Activated T-helper 9 cell treated with anti-CD3 and anti-CD28 coated beads, Interleukin-2, amount 50 U/mL, for 16 hours (primary cell): ENCODE measurements at regions not wholly inside any gene's neighbourhood (a gene's known extent, or its start where the extent isn't known, plus 50 kb on each side); places are given as distances from the start of the nearest gene placed in this dataset.

Source experiments
- DNase-seq: peaks from one replicate; pipeline ENCODE4 v3.0.0-alpha.2; 2020; ENCODE audit warnings: low read depth

DNA sequence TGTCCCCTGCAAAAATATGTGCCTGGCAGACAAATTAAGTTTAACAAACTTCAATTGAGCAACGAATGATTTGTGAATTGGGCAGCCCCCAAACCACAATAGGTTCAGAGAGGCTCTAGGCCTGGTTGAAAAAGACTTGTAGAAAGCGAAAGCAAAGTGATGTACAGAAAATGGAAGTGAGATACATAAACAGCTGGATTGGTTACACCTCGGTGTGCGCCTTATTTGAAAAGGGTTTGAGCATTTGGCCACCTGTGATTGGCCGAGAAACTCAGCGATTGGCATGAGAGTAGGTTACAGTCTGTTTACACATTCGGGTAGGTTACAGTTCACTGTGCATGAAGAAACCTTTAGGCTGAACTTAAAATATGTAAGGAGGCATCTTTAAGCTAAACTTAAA is 136.9 kb downstream of the CD83 start:
- no peak for DNase-seq

DNA sequence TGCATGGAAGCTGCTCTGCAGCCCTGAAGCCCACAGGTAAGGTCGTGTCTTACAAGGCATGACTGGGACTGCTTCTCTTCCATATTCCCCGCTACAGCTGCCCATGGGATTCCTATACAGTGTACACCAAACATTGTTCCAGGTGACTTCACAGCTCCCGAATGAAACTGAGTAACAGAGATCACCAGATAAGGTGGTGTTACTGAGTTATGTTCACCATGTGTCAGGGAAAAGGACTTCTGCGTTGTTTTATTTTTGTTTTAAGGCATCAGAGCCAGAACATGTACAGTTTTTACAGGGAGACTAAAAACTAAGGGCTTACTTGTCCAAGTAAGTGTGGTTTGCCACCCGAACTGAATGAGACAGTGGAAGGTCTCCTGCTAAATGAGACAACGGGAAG is 138.3 kb downstream of the CD83 start:
- DNase-seq, result no peak

DNA sequence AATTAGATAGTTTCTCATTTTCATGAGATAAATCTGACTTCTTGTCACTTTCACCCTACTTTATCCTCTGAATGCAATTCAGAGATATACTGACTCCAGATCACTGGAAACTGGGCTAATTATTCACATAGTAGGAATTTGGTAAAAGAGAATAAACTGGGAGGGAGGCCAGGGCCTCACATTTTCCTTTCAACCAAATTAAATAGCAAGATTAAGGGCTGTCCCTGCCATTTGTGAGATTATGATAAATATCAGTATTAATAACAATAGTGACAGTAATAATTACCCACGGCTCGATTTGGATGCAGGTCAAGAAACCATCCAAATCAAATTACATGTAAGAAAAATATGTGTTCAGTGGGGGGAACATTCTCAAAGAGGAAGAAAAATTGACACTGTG is 140.5 kb downstream of the CD83 start:
- no peak for DNase-seq

DNA sequence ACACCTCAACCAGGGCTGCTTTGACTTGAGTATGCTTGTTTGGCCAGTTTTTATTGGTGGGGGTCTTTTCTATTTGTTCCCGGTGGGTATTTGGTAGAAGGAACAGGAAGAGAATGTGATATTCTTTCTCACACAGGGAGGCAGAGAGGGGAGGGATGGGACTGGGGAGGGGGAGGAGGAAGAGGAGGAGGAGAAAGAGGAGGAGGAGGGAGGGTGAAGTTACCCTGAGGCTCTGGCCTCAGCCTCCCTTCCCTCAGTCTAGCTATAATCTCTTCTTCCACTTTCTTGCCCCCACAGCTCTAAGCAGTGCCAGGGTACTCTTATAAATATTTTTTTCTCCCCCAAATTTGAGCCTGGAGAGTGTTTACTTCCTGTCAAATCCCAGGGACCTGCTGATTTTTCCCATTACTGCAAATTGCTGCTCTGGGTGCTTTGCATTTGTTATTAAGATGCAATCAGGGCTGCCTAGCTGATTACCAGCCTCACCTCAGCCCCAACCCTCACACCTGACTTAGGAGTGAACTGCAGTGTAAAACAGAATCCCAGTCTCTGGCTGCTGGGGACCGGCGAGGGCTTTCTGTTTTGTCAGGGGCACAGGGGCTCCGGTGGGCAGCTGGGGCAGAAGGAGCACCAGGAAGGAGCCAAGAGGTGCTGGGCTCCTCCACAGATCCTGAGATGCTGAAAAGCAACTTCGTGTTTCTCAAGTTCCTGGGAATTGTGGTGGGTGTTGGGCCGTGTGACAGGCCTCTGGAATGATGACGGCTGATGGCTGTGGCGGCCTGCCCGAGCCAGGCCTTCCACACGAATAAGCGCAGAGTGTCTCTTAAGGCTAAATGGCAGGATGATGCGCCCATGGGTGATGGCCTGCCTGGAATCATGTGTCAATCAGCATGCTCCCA is 141.4 kb downstream of the CD83 start:
- no peak for DNase-seq

DNA sequence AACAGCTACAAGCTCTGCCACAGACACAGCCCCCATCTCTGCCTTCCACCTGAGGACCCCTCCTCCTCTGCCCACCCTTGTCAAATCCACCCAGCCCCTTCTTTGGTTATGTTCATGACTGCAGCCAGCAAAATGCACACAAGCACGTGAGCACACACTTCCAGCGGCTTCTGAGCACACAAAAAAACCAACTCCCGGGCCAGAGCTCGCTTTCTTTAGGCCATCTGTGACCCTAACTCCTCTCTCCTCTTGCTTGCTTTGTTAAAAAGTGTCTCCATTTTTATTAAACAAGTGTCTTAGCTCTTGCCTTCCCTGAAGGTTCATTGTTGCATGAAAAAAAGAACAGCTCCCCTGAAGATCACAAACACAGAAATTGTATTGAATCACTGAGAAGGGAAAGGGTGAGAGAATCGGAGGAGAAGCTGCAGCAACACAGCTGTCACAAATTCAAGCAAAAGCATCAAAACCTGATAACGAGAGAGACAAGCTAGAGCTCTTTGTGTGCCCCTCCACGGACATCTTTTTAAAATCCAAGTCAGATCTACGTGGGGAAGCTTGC is 142.1 kb downstream of the CD83 start:
- no peak for DNase-seq

DNA sequence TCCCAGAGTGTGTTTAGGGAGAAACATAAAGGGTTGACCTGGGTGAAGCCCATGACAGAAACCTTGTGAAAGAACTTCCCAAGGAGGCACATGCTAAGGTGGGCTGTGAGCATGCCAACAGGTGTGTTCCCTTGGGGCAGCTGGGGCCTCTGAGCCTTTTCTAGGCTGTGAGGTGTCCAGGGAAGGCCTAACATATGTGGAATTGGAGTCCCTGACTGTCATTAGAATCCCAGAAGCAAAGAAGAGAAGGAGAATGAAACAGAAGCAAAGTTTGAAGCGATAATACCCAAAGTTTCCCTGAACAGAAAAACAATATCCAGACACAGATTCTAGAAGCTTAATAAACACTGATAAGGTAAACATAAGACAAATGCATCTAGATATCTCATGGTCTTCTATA is 143.3 kb downstream of the CD83 start:
- DNase-seq, result no peak

DNA sequence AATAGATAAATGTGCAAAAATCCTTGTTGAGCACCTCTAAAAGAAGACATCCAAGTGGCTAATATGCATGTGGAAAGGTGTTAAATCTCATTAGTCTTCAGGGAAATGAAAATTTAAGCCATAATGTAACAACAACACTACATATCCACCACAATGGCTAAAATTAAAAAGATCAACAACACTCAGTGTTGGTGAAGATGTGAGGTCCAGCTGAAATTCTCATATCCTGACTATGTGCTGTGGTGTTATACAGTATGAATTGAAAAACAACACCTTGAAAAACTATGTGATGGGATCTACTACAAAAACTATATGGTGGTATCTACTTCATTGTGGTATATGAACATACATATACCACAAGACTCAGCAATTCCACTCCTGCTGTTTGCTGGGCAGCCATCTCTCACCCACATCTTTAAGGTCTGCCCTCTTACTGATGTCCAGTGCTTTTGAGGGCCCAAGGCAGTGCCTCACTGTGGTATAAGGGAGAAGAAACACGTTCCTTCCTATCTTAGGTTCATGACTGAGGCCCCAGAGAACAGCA is 146.4 kb downstream of the CD83 start:
- no peak for DNase-seq

DNA sequence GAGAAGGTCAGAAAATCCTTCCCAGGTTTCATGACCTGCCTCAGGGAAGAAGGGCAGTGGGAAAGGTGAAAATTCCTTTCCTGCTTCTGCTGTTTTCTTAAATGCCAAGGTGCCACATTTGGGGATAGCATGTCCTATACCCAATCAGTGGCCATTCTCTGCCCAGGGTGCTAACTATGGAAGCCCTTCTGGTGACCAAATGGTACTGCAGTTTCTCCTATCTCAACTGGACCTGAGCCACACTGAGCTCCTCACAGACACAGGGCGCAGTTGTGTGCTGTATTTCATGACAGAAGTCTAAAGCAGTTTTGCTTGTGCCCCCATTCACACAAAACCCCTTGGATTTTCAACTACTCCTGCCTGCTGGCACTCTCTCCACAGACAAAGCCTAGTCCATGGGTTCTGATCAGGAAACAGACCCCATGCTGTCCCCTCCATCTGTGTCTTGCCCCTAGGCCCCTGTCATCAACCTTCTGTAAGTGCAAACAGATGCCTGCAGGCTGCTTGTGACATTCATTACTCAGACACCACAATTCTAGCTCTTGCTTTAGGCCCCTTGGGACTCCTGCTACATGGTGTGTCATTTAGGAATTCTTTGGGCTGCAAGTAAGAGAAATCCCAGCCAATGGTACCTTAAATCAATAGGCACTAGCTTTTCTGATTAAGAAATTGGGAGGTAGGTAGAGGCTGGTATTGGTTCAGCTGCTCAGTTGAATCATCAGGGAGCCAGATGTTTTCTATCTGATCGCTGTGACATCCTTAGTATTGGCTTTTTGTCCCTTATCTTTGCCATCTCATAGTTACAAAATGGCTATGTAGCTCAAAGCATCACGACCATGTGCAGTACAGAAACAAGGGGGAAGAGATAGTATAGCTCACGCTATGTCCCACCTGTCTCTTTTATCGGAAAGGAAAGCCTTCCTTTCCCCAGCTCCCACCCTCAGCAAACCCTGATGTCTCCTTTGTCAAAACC is 147.8 kb downstream of the CD83 start:
- DNase-seq, result no peak

DNA sequence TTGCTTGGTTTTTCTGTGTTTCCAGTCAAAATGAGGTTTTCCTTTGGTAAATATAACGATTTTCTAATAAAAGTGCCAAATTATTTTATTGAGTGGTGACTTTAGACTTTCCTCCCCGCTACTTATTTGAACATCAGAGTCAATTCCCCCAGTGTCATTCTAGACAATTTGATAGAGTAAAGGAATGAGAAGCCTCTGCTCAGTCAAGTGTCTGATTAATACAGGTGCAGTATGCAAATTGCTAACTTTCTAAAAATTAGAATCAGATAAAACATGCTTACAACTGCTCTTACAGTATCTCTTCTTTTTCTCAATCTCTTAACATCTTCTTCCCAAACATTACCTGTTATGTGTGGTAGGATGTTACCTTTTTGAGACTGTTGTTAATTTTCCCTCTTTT is 148.7 kb downstream of the CD83 start:
- DNase-seq, result no peak

DNA sequence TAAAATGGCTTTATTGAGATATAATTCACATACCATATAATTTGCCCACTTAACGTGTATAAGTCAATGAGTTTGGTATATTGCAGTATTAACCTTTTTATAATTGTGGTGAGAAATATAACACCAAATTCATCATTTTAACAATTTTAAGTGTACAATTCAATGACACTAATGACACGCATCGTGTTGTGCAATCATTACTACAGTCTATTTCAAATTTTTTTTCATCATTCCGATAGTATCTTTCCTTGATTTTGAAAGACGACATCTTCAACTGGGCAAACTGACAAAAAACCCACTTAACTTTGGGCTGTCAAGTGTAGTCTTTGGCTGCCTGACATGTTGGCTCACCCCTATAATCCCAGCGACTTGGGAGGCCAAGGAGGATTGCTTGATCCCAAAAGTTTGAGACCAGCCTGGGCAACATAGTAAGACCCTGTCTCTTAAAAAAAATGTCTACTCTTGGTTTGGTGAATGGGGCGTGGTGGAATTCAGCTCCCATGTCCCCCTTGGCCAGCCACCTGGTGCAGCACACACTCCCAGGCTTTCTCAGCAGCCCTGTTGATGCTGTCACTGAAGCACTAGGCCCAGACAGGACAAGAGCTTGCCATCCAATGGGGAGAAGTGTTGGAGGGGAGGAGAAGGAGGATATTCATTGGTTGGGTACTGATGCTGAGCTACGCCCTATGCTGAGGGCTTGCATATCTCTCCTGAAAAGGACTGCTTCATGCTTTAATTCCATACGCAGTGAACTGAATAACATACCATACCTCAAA is 150.5 kb downstream of the CD83 start:
- no peak for DNase-seq

DNA sequence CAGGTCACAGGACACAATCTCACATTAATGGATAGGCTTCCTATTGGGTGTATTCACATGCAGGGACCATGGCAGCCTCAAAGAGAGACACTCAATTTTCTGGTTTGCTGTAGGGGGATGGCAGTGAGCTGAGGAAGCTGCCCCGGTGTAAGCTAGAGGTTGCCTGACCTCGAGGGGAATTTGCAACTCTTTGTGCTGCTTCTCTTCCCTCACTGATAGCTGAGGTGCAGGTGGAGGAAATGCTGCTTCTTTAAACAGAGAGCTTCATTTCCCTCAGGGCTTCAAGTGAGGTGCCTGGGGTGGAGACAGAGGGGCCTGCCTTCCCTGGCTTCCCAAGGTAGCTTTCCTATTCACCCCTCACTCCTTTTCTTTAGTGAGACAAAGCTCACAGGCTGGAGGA is 151.9 kb downstream of the CD83 start:
- no peak for DNase-seq

DNA sequence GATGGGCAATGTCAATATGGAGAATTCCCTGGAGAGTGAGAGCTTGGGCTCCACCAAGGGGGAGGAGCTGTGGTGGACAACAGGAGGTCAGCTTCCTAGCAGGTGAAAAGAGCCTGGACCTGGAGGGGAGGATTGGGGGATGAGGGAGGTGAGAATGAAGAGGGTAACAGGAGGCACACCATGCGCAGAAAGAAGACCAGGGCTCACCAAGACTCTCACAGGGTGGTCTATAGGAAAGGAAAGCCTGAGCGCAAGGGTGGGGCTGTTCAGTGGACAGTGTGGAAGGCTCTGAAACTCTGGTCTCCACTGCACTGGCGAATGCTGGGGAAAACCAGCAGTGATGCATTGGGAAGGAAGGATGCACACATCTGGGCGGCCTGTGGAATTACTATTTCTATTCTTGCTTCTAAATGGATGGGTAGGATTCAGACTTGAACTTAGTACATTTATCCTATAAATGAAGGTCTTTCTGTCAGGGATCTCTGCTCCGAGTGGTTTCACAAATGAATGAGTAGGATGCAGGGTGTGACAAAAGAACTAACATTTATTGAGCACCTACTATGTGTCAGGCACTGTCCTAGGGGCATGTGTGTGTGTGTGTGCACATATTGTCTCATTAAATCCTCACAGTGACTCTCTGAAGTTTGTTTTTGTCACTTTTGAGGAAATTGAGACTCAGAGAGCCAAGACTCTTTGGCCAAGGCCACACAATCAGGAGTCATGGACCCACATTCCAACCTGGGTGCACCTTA is 152.7 kb downstream of the CD83 start:
- DNase-seq, result no peak

DNA sequence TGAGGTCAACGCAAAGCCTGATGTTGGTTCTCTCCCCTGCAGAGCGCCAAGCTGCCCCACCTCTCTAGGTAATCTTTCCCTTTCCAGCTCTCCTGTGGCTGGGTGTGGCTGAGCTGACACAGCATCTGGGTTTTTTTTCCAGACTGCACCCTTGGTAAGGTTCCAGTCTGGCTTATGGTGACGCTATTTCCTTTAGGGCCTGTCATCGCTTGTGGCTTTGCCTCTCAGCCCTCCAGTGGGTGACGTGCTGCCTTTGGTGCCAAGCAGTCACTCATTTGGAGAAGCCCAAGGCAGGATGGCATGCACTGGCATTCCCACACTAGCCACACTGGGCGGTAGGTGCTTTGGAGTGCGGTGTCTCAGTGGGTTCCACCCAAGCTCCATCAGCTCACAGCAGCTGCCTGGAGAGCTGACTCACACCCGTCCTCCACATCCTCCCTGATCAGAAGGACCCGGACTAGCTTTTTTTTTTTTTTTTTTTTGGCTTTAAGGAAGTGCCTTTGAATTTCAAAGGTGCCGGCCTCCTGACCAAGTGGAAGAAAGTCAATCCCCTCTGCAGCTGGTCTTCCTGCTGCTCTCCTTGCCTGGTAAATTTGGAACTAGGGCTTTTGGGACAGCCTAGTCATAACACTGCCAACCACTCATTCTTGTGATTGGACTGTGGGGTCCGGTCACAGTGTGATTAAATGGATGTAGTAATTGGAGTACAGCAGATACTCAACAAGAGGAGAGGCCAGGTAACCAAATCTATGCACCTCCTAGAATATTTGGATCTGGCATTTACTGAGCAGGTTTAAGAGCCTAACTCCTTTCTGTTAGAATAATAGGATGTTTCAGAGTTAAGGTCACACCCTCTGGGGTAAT is 153.6 kb downstream of the CD83 start:
- peak; percentile 0 for DNase-seq

DNA sequence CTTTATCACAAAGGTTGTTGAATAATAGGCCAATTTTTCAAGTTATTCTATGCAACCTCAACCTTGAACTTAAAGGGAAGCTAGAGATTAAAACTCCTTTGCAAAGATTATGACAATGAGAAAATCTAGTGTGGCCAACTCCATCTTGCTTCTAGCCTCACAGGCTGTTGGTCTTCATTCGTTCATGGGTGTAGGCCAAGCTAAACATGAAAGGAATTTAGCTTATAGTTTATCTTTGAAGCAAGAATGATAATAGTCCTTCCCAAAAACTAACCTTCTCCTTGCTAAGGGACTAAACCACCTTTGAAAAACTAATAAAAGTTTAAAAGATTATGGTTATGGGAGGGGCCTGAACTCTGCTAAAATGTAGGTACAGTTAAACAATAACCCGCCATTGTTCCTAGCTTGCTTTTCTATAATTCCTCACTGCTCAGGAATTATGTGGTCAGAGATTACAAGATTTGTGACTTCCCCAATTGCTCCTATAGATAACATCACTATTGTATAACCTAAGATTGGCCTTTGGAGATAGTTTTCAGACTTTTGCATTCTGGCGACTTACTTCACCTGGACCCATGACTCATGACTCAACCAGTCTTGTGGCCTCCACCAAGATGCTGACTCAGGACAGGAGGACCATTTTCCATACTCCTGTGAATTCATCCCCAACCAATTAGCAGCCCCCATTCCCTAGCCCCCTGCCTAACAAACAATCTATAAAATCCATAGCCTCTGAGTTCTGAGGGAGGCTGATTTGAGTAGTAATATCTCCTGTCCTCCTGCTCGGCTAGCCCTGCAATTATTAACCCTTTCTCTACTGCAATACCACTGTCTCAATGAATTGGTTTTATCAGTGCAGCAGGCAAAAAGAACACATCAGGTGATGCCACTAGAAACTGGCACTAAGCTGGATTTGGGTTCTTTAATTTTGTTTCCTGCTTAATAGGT is 154.5 kb downstream of the CD83 start:
- DNase-seq, result no peak

DNA sequence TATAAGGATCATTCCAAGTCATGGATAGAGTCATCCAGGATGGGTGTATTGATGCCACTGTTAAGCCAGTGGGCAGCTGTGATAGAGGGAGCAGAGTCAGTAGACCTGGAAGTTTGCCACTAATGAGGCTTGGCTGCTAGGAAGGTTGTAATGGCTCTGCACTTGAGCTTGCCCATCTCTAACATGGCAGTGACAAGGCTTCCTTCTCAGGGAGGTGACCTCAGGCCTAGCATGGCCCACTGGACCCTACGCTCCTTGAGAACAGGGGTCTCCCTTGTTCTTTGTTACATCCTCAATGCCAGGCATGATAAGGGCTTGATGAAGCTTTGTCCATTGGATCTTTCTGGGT is 155.1 kb downstream of the CD83 start:
- DNase-seq, result no peak

DNA sequence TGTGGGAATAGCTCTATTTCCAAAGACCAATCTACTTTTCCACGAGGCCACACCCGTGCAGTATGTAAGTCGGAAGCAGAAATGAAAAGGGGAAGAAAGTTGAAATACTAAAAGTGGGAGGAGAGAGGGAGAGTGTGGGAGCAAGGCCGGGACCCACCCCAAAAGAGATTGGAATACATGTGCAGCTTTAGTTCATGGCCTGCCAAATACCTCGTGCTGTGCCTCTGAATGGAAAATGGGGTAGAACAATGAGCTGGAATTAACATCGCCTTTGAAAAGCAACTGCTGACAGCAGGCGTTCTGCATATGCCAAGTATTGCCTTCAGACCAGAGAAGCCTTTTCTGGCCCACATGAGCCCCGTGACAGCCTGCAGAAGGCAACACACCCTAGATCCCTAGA is 155.6 kb downstream of the CD83 start:
- DNase-seq, result no peak

DNA sequence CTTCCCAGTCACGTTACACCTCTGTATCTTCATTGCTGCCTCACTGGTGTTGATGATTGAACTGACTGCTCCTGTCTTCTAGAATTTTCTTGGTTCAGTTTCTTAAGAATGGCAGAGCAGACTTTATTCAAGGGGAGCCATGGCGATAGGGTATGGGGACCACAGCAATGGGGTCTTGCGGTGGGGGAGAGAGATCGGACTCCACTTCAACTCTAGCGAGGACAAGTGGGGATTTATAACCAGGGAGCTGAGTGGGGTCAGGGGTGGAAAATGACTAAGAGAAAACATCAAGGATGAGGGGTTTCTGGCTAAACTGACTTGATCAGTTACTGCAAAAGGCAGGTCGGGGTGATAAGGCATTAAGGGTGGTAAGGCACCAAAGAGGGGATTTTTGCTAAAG is 156.4 kb downstream of the CD83 start:
- DNase-seq, result no peak

DNA sequence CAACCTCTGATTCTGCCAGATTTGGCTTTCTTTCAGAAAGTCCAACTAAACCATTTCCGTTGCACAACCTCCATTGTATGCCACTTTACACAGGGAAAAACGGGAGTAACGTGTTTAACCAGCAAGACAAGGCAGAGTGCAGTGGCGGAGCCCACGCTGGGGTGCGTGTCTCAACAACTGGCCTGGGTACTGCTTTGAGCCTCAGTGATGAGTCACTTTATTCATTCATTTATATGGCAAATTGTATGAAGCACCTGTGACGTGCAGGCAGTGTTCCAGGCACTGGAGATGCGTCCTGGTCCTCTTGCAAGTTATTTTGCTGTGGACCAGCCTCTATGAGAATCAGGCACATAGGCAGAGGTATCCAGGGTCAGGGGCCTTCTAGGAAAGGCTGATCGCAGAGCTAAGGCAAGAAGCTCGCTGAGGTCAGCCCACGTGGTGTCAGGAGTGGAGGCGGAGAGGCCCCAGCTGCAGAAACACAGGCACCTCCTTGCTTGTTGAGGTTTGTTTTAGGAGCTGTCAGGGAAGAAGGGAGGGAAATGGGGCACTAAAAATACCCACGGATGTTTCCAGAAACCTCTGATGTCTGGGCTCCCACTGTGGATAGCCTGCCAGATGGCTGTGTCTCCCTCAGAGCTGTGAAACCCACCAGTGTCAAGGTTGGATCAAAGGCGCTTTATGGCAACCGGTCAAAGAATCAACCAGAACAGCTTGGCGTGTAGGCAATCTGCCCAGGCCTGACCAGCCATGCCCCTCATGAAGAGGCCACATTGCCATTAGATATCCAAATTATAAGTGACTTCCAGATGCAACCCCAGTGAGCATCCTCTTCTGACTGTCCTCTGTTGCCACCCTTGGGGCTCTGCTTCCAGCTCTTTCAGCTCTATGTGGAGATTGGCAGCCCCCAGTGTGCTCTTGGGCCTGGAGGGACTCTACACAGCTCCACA is 157.2 kb downstream of the CD83 start:
- no peak for DNase-seq
